NCI-H748 (cell line): ENCODE measurements at regions not wholly inside any gene's neighbourhood (a gene's known extent, or its start where the extent isn't known, plus 50 kb on each side); places are given as distances from the start of the nearest gene placed in this dataset.
A peak's percentile ranks its signal among the peaks of the same experiment; 100 is the strongest.
"Not testable (repeated sequence)": the region's sequence is repeated elsewhere in the genome, so short reads cannot be mapped to it uniquely, and the experiment has no call there.

Experiments
- DNase-seq: peaks from one replicate; lab custom pipeline; 2025; ENCODE audit not compliant: unreplicated experiment; lab: John Stamatoyannopoulos, UW

DNA sequence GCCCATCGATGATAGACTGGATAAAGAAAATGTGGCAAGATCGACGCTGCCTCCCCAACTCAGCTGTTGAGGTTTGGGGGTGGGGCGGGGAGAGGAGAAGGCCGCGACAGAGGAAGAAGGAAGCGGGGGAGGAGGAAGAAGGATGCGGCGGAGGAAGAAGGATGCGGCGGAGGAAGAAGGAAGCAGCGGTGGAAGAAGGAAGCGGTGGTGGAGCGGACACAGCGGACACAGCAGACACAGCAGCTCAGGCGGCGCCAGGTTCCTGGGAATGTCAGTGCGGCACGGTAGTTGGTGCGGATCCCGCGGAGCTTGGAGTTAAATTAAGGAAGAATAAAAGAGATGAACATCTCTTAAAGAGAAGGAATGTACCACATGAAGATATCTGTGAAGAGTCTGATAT lies 163.9 kb upstream of the NT5E start:
- DNase-seq: no peak

DNA sequence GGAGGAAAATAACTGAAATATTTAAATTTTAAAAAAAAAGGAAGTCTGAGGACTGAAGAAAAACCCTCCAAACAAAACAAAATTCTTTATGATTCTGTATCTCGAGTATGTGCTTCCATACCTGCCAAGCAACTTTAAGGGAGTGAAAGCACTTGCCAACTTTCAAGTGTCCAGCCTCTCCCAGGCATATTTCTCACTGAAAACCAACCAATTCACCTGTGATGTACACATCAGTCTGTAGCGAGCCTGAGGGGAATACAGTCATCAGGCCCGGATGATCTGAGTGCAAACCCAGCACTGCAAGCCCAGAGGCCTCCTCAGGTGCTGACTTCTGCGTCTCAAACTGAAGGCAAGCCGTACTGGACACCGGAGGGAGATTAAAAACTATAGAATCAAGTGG lies 164.8 kb upstream of the NT5E start:
- DNase-seq: no peak

DNA sequence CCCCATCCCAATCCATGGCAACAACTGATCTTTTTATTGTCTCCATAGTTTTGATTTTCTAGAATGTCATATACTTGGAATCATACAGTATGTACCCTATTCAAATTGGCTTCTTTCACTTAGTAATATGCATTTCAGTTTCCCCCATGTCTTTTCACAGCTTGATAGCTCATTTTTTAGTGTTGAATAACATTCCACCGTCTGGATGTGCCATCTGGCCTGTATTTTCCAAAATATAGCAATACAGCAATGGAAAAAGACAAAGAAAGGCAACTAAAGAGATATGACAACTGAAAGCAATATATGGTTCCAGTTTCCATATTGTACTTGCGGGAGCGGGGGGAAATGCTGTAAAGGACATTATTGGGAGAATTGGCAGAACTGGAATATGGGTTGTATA lies 166.4 kb upstream of the NT5E start:
- DNase-seq: no peak

DNA sequence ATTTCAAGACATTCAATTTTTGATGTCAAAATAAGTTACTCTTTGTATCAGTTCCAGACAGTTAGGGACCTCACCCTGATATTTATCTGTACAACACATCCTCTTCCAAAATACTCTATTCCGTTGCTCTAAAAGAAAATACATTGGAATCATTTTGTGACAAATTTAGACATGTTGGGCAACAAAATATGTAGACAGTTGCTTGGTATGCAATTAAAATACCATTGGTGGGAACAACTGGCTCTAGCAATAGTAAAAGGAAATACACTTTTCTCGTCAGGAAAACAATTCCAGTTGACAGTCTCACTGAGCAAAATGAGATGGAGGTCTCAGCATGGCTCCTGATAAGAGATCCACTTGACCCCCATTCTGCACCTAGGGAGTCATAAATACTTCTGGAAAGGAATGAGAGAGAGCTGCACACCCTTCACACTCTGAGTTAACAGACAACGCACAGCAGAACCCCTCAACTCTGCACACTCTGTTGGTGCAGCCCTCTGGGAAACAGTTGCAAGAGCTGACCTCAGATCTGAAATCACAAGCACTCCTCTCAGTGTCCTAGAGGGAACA lies 171.3 kb upstream of the NT5E start:
- DNase-seq: no peak

DNA sequence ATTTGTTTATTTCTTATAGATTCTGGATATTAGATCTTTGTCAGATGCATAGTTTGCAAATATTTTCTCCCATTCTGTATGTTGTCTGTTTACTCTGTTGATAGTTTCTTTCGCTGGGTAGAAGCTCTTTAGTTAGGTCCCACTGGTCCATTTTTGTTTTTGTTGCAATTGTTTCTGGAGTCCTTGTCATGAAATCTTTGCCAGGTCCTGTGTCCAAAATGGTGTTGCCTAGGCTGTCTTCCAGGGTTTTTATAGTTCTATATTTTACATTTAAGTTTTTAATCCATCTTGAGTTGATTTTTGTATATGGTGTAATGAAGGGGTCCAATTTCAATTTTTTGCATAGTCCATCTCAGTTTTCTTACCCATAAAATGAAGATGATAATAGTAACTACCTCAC lies 173.9 kb upstream of the NT5E start:
- not testable (repeated sequence) for DNase-seq

DNA sequence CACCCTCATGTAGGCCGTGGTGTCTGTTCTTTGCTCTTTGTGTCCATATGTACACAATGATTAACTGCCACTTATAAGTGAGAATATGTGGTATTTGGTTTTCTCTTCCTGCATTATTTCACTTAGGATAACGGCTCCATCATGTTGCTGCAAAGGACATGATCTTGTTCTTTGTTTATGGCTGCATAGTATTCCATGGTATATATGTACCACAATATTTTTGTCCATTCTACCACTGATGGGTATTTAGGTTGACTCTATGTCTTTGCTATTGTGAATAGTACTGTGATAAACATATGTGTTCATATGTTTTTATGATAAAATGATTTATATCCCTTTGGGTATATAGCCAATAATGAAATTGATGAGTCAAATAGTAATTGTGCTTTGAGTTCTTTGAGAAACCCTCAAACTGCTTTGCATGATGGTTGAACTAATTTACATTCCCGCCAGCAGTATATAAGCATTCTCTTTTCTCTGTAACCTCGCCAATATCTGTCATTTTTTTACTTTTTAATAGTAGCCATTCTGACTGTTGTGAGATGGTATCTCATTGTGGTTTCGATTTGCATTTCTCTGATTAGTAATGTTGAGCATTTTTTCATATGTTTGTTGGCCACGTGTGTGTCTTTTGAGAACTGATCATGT lies 174.4 kb upstream of the NT5E start:
- DNase-seq: no peak

- no peak for DNase-seq
These were observed 176.0 kb upstream of the NT5E start for GRCh38 chr6:85273870-85274269.

DNA sequence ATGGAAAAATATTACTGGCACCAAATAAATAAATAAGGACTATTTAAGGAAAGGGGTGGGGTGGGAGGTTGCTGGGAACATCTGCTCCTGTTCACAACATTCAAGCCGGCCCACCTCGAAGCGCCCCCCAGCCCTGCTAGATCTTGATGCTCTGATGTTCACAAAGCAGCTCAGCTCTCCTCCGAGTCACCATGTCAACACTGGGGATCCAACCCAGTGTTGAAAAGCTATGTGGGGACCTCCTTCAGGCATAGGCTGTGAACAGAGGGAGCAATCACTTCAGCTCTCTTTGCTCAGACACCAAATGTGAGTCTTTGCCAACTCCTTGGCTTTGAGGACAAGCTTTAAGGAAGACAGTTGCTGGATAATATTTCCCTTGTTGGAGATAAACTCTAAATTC lies 176.8 kb upstream of the NT5E start:
- no peak for DNase-seq

GRCh38 chr6:85272592-85272991 lies 177.3 kb upstream of the NT5E start:
- no peak for DNase-seq

DNA sequence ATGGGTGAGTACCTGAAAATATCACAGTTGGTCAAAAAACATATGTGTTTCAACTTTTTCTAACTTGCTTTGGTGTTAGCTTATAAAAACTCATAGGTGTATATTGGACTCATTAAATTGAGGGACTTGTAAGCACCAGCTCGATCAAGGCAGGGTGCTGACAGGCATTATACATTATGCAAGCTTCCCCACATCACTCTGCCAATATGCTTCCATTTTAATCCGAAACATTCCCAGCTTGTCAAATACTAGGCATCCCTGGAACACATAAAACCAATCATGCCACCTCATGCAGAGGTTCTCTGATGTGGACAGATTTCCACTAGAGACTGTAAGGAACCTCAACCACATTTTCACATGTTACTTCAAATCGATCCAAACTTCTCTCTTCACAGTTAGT lies 187.3 kb upstream of the NT5E start:
- DNase-seq: no peak

- DNase-seq: no peak
These were observed 188.6 kb upstream of the NT5E start for GRCh38 chr6:85261271-85261670.

DNA sequence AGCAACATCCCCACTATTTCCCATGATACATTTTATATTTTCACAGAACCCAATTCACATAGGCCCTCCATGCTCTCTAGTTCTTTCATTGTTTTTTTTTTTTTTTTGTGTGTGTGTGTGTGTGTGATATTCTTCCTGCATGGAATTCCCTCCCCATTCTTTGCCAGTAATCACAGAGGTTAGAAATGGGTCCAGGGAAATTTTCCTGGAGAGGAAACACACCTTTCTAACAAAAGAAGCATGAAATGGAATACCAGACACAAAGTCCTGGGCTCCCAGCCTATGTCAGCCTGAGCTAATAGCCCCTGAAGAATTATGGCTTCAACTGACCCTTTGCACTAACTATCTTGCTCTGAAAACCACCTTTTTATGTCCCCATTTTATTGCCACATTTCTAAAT lies 194.2 kb upstream of the NT5E start:
- no peak for DNase-seq

DNA sequence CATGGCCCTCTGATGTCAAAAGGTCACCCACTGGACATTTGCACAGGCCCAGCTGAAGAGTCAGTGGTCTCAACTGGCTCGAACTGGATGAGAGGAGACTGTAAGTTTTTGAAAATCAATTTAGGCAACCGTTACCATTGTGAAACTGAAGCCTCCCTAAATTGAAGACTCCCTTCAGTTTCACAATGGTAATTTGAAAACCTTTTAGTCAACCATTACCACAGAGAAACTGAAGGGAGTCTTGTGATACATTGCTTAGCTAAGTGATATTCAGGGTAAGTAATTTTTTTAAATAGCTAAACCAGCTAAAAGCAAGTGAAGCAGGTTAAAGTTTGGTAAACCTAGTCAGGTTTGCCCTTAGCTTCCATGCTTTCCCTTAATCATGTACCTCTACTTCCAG lies 197.3 kb upstream of the NT5E start:
- DNase-seq: no peak

DNA sequence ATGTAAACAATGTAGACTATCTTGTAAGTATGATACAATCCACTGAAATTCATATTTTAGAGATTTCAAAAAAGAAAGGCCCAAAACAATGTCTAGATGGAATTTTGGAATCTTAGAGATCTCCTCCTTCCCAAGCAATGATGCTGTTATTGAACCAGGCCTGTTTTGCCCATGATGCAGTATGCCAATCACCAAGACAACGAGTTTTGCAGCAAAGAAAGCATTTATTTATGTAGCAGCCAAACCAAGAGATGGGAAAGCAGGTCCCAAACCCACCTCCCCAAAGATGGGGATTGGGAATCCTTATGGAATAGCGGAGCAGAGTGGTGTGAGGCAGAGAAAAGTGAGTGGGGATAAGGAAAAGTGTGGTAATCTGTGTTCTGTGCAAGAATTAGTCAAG lies 197.8 kb upstream of the NT5E start:
- no peak for DNase-seq

DNA sequence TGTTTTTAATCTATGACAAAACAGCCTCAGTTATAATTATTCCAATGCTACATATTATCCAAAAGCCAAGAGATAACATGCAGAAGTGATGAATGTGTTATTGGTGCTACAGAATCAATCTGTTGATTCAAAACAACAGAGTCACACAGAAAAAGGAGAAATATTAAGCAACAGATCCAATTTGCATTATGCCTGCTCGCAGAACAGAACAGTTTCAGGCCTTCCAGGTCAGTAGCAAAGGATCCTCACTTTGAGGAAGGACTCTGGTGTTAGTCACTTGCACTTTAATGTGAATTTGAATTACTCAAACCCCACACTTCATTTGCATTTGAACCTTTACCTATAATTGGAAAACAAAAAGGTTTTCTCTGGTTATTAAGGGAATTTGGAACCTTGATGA lies 198.6 kb upstream of the NT5E start:
- DNase-seq: no peak

GRCh38 chr6:85250586-85251220 lies 199.2 kb upstream of the NT5E start:
- DNase-seq: peak; percentile 9

DNA sequence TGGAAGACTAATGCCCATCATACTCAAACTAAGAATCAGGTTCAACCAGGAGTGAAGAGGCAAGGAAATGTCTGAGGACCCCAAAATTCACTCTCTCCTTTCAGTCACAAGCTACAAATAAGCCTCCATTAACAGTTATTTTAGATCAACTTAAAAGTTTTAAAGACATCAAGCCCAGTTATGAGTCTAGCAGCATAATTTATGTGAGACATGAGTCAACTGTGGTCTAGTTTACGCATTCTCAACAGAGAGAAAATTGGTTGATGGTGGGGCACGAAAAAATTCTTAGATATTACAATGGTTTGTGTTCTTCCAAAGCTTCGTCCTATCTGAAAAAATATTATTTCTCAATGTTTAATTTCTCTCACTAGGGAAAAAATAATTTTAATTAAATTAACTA lies 204.9 kb upstream of the NT5E start:
- DNase-seq: no peak

DNA sequence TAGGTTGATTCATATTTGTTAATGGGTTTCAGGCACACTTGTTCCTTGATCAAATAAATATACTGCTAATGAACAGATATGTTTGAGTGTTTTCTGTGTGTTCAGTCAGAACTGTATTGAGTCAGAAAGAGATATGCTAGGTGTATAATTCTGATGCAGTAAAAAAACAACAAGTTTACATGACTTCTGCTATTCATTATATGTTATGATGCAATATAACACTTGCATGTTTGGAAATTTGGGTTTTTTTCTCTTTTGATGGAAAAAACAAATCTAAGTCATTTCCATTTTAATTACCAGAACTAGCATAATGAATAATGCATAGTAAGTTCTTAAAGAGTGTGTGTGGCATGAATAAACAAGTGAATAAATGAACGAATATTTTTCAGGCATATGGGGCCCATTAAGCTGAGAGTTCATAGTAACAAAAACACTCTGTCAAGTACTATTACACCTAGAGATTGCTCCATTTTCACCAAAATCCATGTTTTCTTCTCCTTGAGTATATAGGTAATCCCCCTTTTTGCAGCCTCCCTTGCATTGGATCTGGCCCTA lies 208.3 kb upstream of the NT5E start:
- DNase-seq: no peak

DNA sequence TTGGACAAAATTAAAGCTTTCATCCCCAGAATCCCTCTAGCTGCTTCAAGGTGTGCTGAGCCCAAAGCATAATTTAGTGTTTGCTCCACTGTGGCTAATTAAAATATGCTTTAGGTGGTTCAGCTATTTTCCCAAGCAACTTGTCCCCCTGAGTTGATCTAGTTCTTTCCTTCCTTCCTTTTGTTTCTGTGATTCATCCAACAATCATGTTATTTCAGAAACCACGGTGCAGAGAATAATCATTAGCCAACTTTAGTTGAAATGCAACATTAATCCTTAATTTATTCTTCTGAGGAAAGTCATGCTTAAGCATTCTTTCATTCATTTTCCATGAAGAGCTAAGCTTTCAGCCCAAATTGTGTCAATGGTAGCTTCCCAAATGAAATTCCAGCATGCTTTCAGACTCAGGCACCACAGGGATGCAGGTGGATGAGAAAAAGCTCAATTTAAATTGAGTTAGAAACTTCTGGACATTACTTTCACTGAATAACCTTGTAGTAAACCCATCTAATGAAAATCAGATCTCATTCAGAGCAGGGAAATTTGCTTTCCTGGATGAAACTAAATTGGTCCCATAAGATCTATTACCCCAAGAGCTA lies 209.0 kb upstream of the NT5E start:
- DNase-seq: no peak

DNA sequence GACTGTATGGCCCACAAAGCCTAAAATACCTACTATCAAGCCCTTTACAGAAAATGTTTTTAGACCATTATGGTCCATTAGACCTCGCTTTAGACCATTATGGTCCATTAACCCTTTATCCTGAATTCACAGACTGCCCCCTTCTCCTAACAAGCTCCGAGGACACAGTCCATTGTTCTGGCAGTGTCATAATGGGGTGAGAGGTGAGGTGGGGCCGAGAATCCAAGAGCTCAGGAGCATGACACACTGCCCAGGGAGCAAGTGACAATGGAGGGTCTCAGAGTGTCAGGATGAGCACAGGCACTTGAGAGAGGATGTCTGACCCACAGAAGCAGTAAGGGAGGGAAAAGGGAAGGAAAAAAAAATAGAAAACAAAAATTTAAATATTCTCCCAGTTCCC lies 212.4 kb upstream of the NT5E start:
- DNase-seq: no peak

DNA sequence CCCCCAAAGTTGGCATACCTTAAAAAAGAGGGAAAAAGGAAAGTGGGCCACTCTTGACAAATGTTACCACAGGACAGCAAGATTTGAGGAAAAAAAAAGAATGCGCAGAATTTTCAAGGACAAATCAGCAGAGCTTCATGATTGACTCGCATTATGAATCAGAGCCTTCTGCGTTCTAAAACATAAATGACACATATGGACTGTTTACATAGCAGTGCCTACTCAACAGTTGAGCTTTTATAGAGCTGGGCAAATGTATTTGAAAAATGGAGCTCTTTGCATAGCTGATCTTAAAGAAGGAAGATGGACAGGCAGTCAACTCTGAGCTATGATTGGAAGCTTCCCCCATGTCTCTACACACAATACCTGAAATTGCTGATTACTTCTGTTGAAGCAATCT lies 213.2 kb upstream of the NT5E start:
- no peak for DNase-seq

- not testable (repeated sequence) for DNase-seq
These were observed 222.5 kb upstream of the NT5E start for GRCh38 chr6:85227345-85227744.
